GM23338 (cell line): ENCODE measurements at regions not wholly inside any gene's neighbourhood (a gene's known extent, or its start where the extent isn't known, plus 50 kb on each side); places are given as distances from the start of the nearest gene placed in this dataset.

Experiments
- ATAC-seq: fragments of 200-7000 bp; cut with Tn5 transposase; 3 replicates; pipeline ENCODE4 v1.9.1; 2020
- DNase-seq: peaks from one replicate; pipeline ENCODE4 v3.0.0-alpha.2; 2015; ENCODE audit warnings: low spot score
- H2AFZ ChIP-seq: fragments of 200-600 bp; sonication (generic); 2 replicates; pipeline ENCODE4 v1.8.0; 2016; ENCODE audit warnings: antibody characterized with exemption, mild to moderate bottlenecking, moderate library complexity
- H3F3A ChIP-seq: fragments of 200-600 bp; sonication (generic); replicated peaks from 2 replicates; pipeline ENCODE4 v1.8.0; 2017; ENCODE audit warnings: antibody characterized with exemption, mixed run types, low read depth
- H3K27ac ChIP-seq: fragments of 200-600 bp; sonication (generic); 2 replicates; pipeline ENCODE4 v1.6.1; 2016; ENCODE audit warnings: low read depth
- H3K27me3 ChIP-seq: fragments of 200-600 bp; sonication (generic); 2 replicates; pipeline ENCODE4 v1.8.0; 2016; ENCODE audit warnings: mild to moderate bottlenecking, mixed run types, moderate library complexity; ENCODE audit not compliant: insufficient read depth
- H3K36me3 ChIP-seq: fragments of 200-600 bp; sonication (generic); 2 replicates; pipeline ENCODE4 v1.8.0; 2016; ENCODE audit warnings: mild to moderate bottlenecking; ENCODE audit not compliant: insufficient read depth
- H3K4me1 ChIP-seq: fragments of 200-600 bp; sonication (generic); 2 replicates; pipeline ENCODE4 v1.8.0; 2016; ENCODE audit warnings: mild to moderate bottlenecking, moderate library complexity; ENCODE audit not compliant: insufficient read depth
- H3K4me2 ChIP-seq: fragments of 200-600 bp; sonication (generic); 2 replicates; pipeline ENCODE4 v1.7.1; 2017; ENCODE audit warnings: mixed run types
- H3K4me3 ChIP-seq: fragments of 200-600 bp; sonication (generic); 2 replicates; pipeline ENCODE4 v1.6.1; 2016; ENCODE audit warnings: mixed run types
- H3K79me2 ChIP-seq: fragments of 200-600 bp; sonication (generic); replicated peaks from 2 replicates; pipeline ENCODE4 v1.8.0; 2017; ENCODE audit warnings: mild to moderate bottlenecking; ENCODE audit not compliant: insufficient read depth
- H3K9me2 ChIP-seq: fragments of 200-600 bp; sonication (generic); 2 replicates; pipeline ENCODE4 v1.8.0; 2017; ENCODE audit not compliant: insufficient read depth
- H4K20me1 ChIP-seq: fragments of 200-600 bp; sonication (generic); replicated peaks from 2 replicates; pipeline ENCODE4 v1.8.0; 2017; ENCODE audit warnings: mild to moderate bottlenecking; ENCODE audit not compliant: insufficient read depth
- H3K27ac Mint-ChIP-seq: 2 replicates; pipeline ENCODE4 v1.8.0; 2020; ENCODE audit warnings: inconsistent platforms, mild to moderate bottlenecking, moderate library complexity, mixed read lengths
- H3K27me3 Mint-ChIP-seq: 3 replicates; pipeline ENCODE4 v1.8.0; 2022; ENCODE audit warnings: low read depth, mild to moderate bottlenecking, moderate library complexity, mixed read lengths, inconsistent platforms; ENCODE audit not compliant: insufficient read depth, poor library complexity
- H3K36me3 Mint-ChIP-seq: 3 replicates; pipeline ENCODE4 v1.8.0; 2021; ENCODE audit warnings: low read depth, mild to moderate bottlenecking, inconsistent platforms, moderate library complexity, mixed read lengths
- H3K4me1 Mint-ChIP-seq: 3 replicates; pipeline ENCODE4 v1.8.0; 2020; ENCODE audit warnings: mild to moderate bottlenecking, inconsistent platforms, mixed read lengths
- H3K4me3 Mint-ChIP-seq: 3 replicates; pipeline ENCODE4 v1.8.0; 2021; ENCODE audit warnings: moderate library complexity, mild to moderate bottlenecking, inconsistent platforms, mixed read lengths
- H3K9me3 Mint-ChIP-seq: 3 replicates; pipeline ENCODE4 v1.8.0; 2020; ENCODE audit warnings: moderate library complexity, mild to moderate bottlenecking, inconsistent platforms, mixed read lengths
- CREB1 ChIP-seq: fragments of 250-450 bp; sonication (Bioruptor Pico); IDR thresholded peaks from 2 replicates; pipeline ENCODE4 v1.5.0; 2020; ENCODE audit warnings: low read depth, mild to moderate bottlenecking, moderate library complexity
- CTCF ChIP-seq, 2 experiments: fragments of 200-600 bp in 1 of 2; sonication (generic) in 1 of 2; conservative IDR thresholded peaks; 2 replicates each; pipeline versions ENCODE4 v1.5.1 to v1.6.1; 2016 to 2017; ENCODE audit warnings: antibody characterized with exemption in 2 of 2, low read depth in 2 of 2, mild to moderate bottlenecking in 2 of 2, moderate library complexity in 1 of 2
- EZH2phosphoT487 ChIP-seq: fragments of 200-600 bp; sonication (generic); IDR thresholded peaks from one replicate; pipeline ENCODE4 v1.8.1; 2018; ENCODE audit warnings: antibody characterized with exemption; ENCODE audit not compliant: unreplicated experiment
- JUNB ChIP-seq: IDR thresholded peaks from one replicate; pipeline ENCODE4 v1.6.1; 2016; ENCODE audit warnings: antibody characterized with exemption; ENCODE audit not compliant: unreplicated experiment
- NANOG ChIP-seq: IDR thresholded peaks from 2 replicates; pipeline ENCODE4 v1.6.1; 2016; ENCODE audit warnings: antibody characterized with exemption, borderline replicate concordance
- POLR2AphosphoS5 ChIP-seq: IDR thresholded peaks from 2 replicates; pipeline ENCODE4 v1.6.1; 2016; ENCODE audit warnings: antibody characterized with exemption, low read depth
- STAT1 ChIP-seq: IDR thresholded peaks from one replicate; pipeline ENCODE4 v1.6.1; 2016; ENCODE audit warnings: antibody characterized with exemption; ENCODE audit not compliant: unreplicated experiment
- ZNF114 ChIP-seq: fragments of 250-450 bp; sonication (Bioruptor Pico); IDR thresholded peaks from 2 replicates; pipeline ENCODE4 v1.5.0; 2020; ENCODE audit warnings: mild to moderate bottlenecking, moderate library complexity
- ZNF331 ChIP-seq: fragments of 250-450 bp; sonication (Bioruptor Pico); IDR thresholded peaks from 2 replicates; pipeline ENCODE4 v1.5.0; 2020; ENCODE audit warnings: low read depth, mild to moderate bottlenecking, moderate library complexity

- DNase-seq (peak; percentile 7), ATAC-seq (no peak)
- H3K4me3 ChIP-seq = no peak overlapping the region
- H3K27ac ChIP-seq = no peak overlapping the region
- Mint-ChIP-seq H3K4me1 (peaks cover 11% of the 10 kb centered on the region; the same call in 2 of the 3 replicates), H3K27me3 (no peaks in the 10 kb centered on the region), H3K4me3 (no peak overlapping the region), H3K36me3 (no peaks in the 10 kb centered on the region), H3K9me3 (no peaks in the 10 kb centered on the region), H3K27ac (no peak overlapping the region)
- no peaks in the 10 kb centered on the region for H3K27me3 ChIP-seq
- H3F3A ChIP-seq = no peaks in the 10 kb centered on the region
- H3K36me3 ChIP-seq = no peaks in the 10 kb centered on the region
- H3K79me2 ChIP-seq = no peaks in the 10 kb centered on the region
- H2AFZ ChIP-seq = no peak overlapping the region
- peaks cover 4% of the 10 kb centered on the region; the same call in 1 of the 2 replicates for H3K4me1 ChIP-seq
- H3K4me2 ChIP-seq = no peak overlapping the region
- no peaks in the 10 kb centered on the region for H4K20me1 ChIP-seq
- no peak for TF ChIP-seq CTCF (conservative IDR thresholded peaks at IDR 0.05; ENCODE audit: low read depth in 2 of 2)
- no peak for TF ChIP-seq POLR2AphosphoS5
- no peak for TF ChIP-seq STAT1
- H3K9me2 ChIP-seq = no peaks in the 10 kb centered on the region
Measured at GRCh38 chr2:57943315-57943714, 103.3 kb upstream of the VRK2 start.

GRCh38 chr2:57947398-57947797 is 99.2 kb upstream of the VRK2 start:
- H3K27ac Mint-ChIP-seq = no peak overlapping the region
- no peaks in the 10 kb centered on the region for H3K27me3 ChIP-seq
- H3K79me2 ChIP-seq = no peaks in the 10 kb centered on the region
- DNase-seq = no peak
- no peaks in the 10 kb centered on the region for H3K27me3 Mint-ChIP-seq
- H3K4me1 Mint-ChIP-seq = peaks cover 7% of the 10 kb centered on the region; the same call in 2 of the 3 replicates
- no peaks in the 10 kb centered on the region for H3K36me3 Mint-ChIP-seq
- no peaks in the 10 kb centered on the region for H4K20me1 ChIP-seq
- no peaks in the 10 kb centered on the region for H3K36me3 ChIP-seq
- no peaks in the 10 kb centered on the region for H3F3A ChIP-seq
- H3K9me3 Mint-ChIP-seq = no peaks in the 10 kb centered on the region
- H3K4me3 ChIP-seq = no peak overlapping the region
- ATAC-seq = no peak
- H3K4me3 Mint-ChIP-seq = no peak overlapping the region
- no peak overlapping the region for H2AFZ ChIP-seq
- H3K4me1 ChIP-seq = no peaks in the 10 kb centered on the region
- H3K9me2 ChIP-seq = no peaks in the 10 kb centered on the region
- no peak for TF ChIP-seq POLR2AphosphoS5
- no peak overlapping the region for H3K27ac ChIP-seq
- no peak overlapping the region for H3K4me2 ChIP-seq

- ATAC-seq (no peak), DNase-seq (no peak)
- H3K27me3 ChIP-seq = no peaks in the 10 kb centered on the region
- Mint-ChIP-seq H3K27me3 (no peaks in the 10 kb centered on the region), H3K9me3 (no peaks in the 10 kb centered on the region), H3K36me3 (no peaks in the 10 kb centered on the region), H3K27ac (no peak overlapping the region), H3K4me1 (no peaks in the 10 kb centered on the region), H3K4me3 (no peak overlapping the region)
- H3K4me3 ChIP-seq = no peak overlapping the region
- H3F3A ChIP-seq = no peaks in the 10 kb centered on the region
- no peak overlapping the region for H3K27ac ChIP-seq
- H3K4me1 ChIP-seq = no peaks in the 10 kb centered on the region
- H3K79me2 ChIP-seq = no peaks in the 10 kb centered on the region
- no peaks in the 10 kb centered on the region for H3K36me3 ChIP-seq
- TF ChIP-seq NANOG = no peak
- no peaks in the 10 kb centered on the region for H4K20me1 ChIP-seq
- no peak overlapping the region for H3K4me2 ChIP-seq
- no peak overlapping the region for H2AFZ ChIP-seq
- no peaks in the 10 kb centered on the region for H3K9me2 ChIP-seq
Measured at GRCh38 chr2:57954020-57954419, 92.6 kb upstream of the VRK2 start.

- no peaks in the 10 kb centered on the region for H3K9me2 ChIP-seq
- no peaks in the 10 kb centered on the region for H3F3A ChIP-seq
- H3K4me1 Mint-ChIP-seq = peaks cover 3% of the 10 kb centered on the region; the same call in 1 of the 3 replicates
- H2AFZ ChIP-seq = no peak overlapping the region
- H3K36me3 ChIP-seq = no peaks in the 10 kb centered on the region
- no peak for ATAC-seq
- DNase-seq = no peak
- H3K27me3 ChIP-seq = no peaks in the 10 kb centered on the region
- no peak overlapping the region for H3K4me2 ChIP-seq
- H3K4me1 ChIP-seq = no peaks in the 10 kb centered on the region
- H3K27ac Mint-ChIP-seq = no peak overlapping the region
- no peak overlapping the region for H3K27ac ChIP-seq
- no peaks in the 10 kb centered on the region for H3K9me3 Mint-ChIP-seq
- H3K27me3 Mint-ChIP-seq = no peaks in the 10 kb centered on the region
- H3K79me2 ChIP-seq = no peaks in the 10 kb centered on the region
- H3K4me3 Mint-ChIP-seq = no peak overlapping the region
- H3K4me3 ChIP-seq = no peak overlapping the region
- H3K36me3 Mint-ChIP-seq = no peaks in the 10 kb centered on the region
- no peaks in the 10 kb centered on the region for H4K20me1 ChIP-seq
- TF ChIP-seq ZNF331 (CRISPR knock-in tag) = no peak
- TF ChIP-seq CTCF (conservative IDR thresholded peaks at IDR 0.05; ENCODE audit: low read depth in 2 of 2) = no peak
- TF ChIP-seq ZNF114 (CRISPR knock-in tag) = no peak
- TF ChIP-seq CREB1 = no peak
- TF ChIP-seq JUNB = no peak
- TF ChIP-seq NANOG = no peak
- no peak for TF ChIP-seq EZH2phosphoT487
Measured at GRCh38 chr2:57957238-57957637, 89.4 kb upstream of the VRK2 start.
